ENCODE measurements at regions not wholly inside any gene's neighbourhood (a gene's known extent, or its start where the extent isn't known, plus 50 kb on each side); places are given as distances from the start of the nearest gene placed in this dataset.

- peaks cover 3% of the 10 kb centered on the region for H3K4me1 ChIP-seq (ENCODE audit: low read depth, poor library complexity, severe bottlenecking)
- no peaks in the 10 kb centered on the region for H3K79me2 ChIP-seq (ENCODE audit: insufficient read depth, low read depth)
- H3K36me3 ChIP-seq (ENCODE audit: insufficient read depth) = no peaks in the 10 kb centered on the region
- no peak for TF ChIP-seq CTCF (conservative IDR thresholded peaks at IDR 0.05; ENCODE audit: low read depth, low read length)
- H3K4me3 ChIP-seq (IDR thresholded peaks at IDR 0.05; ENCODE audit: insufficient read depth, low read depth, low read length) = no peak overlapping the region
- no peak overlapping the region for H3K9ac ChIP-seq
- H3K27ac ChIP-seq = no peak overlapping the region
- no peak overlapping the region for H3K4me2 ChIP-seq
- no peaks in the 10 kb centered on the region for H4K20me1 ChIP-seq (ENCODE audit: insufficient read depth)
- H3K27me3 ChIP-seq (ENCODE audit: insufficient read depth, low read depth) = no peaks in the 10 kb centered on the region
- no peak overlapping the region for H2AFZ ChIP-seq (ENCODE audit: low read depth)
Observed at GRCh38 chr18:41197967-41198366, 757.1 kb upstream of the PIK3C3 start.

- no peaks in the 10 kb centered on the region for H3K36me3 ChIP-seq (ENCODE audit: insufficient read depth)
- no peak for TF ChIP-seq CTCF (conservative IDR thresholded peaks at IDR 0.05; ENCODE audit: low read depth, low read length)
- no peak overlapping the region for H3K4me3 ChIP-seq (IDR thresholded peaks at IDR 0.05; ENCODE audit: insufficient read depth, low read depth, low read length)
- no peak overlapping the region for H3K4me2 ChIP-seq
- H3K79me2 ChIP-seq (ENCODE audit: insufficient read depth, low read depth) = no peaks in the 10 kb centered on the region
- no peaks in the 10 kb centered on the region for H4K20me1 ChIP-seq (ENCODE audit: insufficient read depth)
- H3K27me3 ChIP-seq (ENCODE audit: insufficient read depth, low read depth) = no peaks in the 10 kb centered on the region
- no peak overlapping the region for H3K27ac ChIP-seq
- no peaks in the 10 kb centered on the region for H3K4me1 ChIP-seq (ENCODE audit: low read depth, poor library complexity, severe bottlenecking)
- H3K9ac ChIP-seq = no peak overlapping the region
- H2AFZ ChIP-seq (ENCODE audit: low read depth) = no peak overlapping the region
Observed at GRCh38 chr18:41170346-41170745, 784.7 kb upstream of the PIK3C3 start.

GRCh38 chr18:41165625-41166024 lies 789.4 kb upstream of the PIK3C3 start:
- Histone ChIP-seq H4K20me1 (ENCODE audit: insufficient read depth) (no peaks in the 10 kb centered on the region), H3K27ac (no peak overlapping the region), H2AFZ (ENCODE audit: low read depth) (no peak overlapping the region), H3K36me3 (ENCODE audit: insufficient read depth) (no peaks in the 10 kb centered on the region), H3K4me1 (ENCODE audit: low read depth, poor library complexity, severe bottlenecking) (no peaks in the 10 kb centered on the region), H3K79me2 (ENCODE audit: insufficient read depth, low read depth) (no peaks in the 10 kb centered on the region), H3K27me3 (ENCODE audit: insufficient read depth, low read depth) (no peaks in the 10 kb centered on the region), H3K4me2 (no peak overlapping the region), H3K9ac (no peak overlapping the region), H3K4me3 (IDR thresholded peaks at IDR 0.05; ENCODE audit: insufficient read depth, low read depth, low read length) (no peak overlapping the region)
- TF ChIP-seq CTCF (conservative IDR thresholded peaks at IDR 0.05; ENCODE audit: low read depth, low read length) = no peak

GRCh38 chr18:41162781-41163180 lies 792.3 kb upstream of the PIK3C3 start:
- no peak for TF ChIP-seq CTCF (conservative IDR thresholded peaks at IDR 0.05; ENCODE audit: low read depth, low read length)
- H2AFZ ChIP-seq (ENCODE audit: low read depth) = no peak overlapping the region
- no peaks in the 10 kb centered on the region for H3K79me2 ChIP-seq (ENCODE audit: insufficient read depth, low read depth)
- no peaks in the 10 kb centered on the region for H4K20me1 ChIP-seq (ENCODE audit: insufficient read depth)
- no peak overlapping the region for H3K27ac ChIP-seq
- H3K4me1 ChIP-seq (ENCODE audit: low read depth, poor library complexity, severe bottlenecking) = no peaks in the 10 kb centered on the region
- no peak overlapping the region for H3K4me3 ChIP-seq (IDR thresholded peaks at IDR 0.05; ENCODE audit: insufficient read depth, low read depth, low read length)
- no peak overlapping the region for H3K9ac ChIP-seq
- H3K27me3 ChIP-seq (ENCODE audit: insufficient read depth, low read depth) = no peaks in the 10 kb centered on the region
- no peaks in the 10 kb centered on the region for H3K36me3 ChIP-seq (ENCODE audit: insufficient read depth)
- H3K4me2 ChIP-seq = no peak overlapping the region

GRCh38 chr18:41162191-41162590 lies 792.8 kb upstream of the PIK3C3 start:
- no peak overlapping the region for H3K4me3 ChIP-seq (IDR thresholded peaks at IDR 0.05; ENCODE audit: insufficient read depth, low read depth, low read length)

More at GRCh38 chr18:41162191-41162590, 792.8 kb upstream of the PIK3C3 start:
- no peak for TF ChIP-seq CTCF (conservative IDR thresholded peaks at IDR 0.05; ENCODE audit: low read depth, low read length)
- Histone ChIP-seq H2AFZ (ENCODE audit: low read depth) (no peak overlapping the region), H3K4me2 (no peak overlapping the region), H3K36me3 (ENCODE audit: insufficient read depth) (no peaks in the 10 kb centered on the region), H3K9ac (no peak overlapping the region), H4K20me1 (ENCODE audit: insufficient read depth) (no peaks in the 10 kb centered on the region), H3K27me3 (ENCODE audit: insufficient read depth, low read depth) (no peaks in the 10 kb centered on the region), H3K27ac (no peak overlapping the region), H3K4me1 (ENCODE audit: low read depth, poor library complexity, severe bottlenecking) (no peaks in the 10 kb centered on the region), H3K79me2 (ENCODE audit: insufficient read depth, low read depth) (no peaks in the 10 kb centered on the region)
